Erythroblast (primary cell): ENCODE measurements at regions not wholly inside any gene's neighbourhood (a gene's known extent, or its start where the extent isn't known, plus 50 kb on each side); places are given as distances from the start of the nearest gene placed in this dataset.

ENCODE experiments used
- GATA1 ChIP-seq: IDR thresholded peaks from 2 replicates; pipeline ENCODE4 v1.6.1; 2011; ENCODE audit warnings: low read depth, mild to moderate bottlenecking, control low read depth, low read length, moderate library complexity
- POLR2A ChIP-seq: IDR thresholded peaks from 2 replicates; pipeline ENCODE4 v1.6.1; 2011; ENCODE audit warnings: mild to moderate bottlenecking, low read length

DNA sequence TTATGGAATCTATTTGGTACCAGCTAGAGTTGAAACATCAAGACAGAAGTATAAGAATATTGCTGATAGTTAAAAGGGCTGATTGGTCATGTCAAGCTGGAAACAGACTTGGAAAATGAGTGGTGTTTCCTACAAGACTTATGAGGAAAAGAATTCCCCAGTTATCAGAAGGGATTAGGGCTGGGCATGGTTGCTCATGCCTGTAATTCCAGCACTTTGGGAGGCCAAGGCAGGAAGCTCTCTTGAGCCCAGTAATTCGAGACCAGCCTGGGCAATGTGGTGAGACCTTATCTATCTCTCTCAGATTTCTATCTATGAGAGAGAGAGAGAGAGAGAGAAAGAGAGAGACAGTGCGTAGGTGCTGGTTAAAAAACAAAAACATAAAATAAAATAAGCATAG, 139.5 kb upstream of the PMFBP1 start:
- TF ChIP-seq POLR2A (no peak), GATA1 (no peak)
